K562 (cell line): ENCODE measurements at regions not wholly inside any gene's neighbourhood (a gene's known extent, or its start where the extent isn't known, plus 50 kb on each side); places are given as distances from the start of the nearest gene placed in this dataset.

Experiments
- ATAC-seq: fragments of 200-7000 bp; cut with Tn5 transposase; 3 replicates; pipeline ENCODE4 v1.9.1; 2020; ENCODE audit warnings: moderate library complexity
- BruUV-seq: library from RNA; stranded (reverse); fragments of 400-500 nt; replicated peaks from 2 replicates; lab custom pipeline; 2021; lab: Mats Ljungman, UMichigan
- CTCF ChIA-PET: fragments of 300-600 bp; formaldehyde crosslinking; extraction: SDS; loops from one replicate; lab custom pipeline; 2021; ENCODE audit warnings: low intra/inter-chr PET ratio; lab: Yijun Ruan, JAX
- POLR2A ChIA-PET: fragments of 300-600, 350-650 bp; sonication (Branson Sonifier 250); formaldehyde crosslinking; extraction: SDS; loops from one replicate; lab custom pipeline; 2021; ENCODE audit warnings: antibody characterized with exemption, inconsistent platforms; lab: Yijun Ruan, JAX
- DNase-seq, 4 experiments: peaks; one replicate each; pipeline versions ENCODE4 v3.0.0 to v3.0.0-alpha.2; 2011 to 2018; ENCODE audit warnings: low spot score in 3 of 4, mixed read lengths in 3 of 4; ENCODE audit errors: extremely low read depth in 1 of 4
- FAIRE-seq: peaks from 2 replicates; lab custom pipeline; 2011; peaks lifted over from hg19 to GRCh38; lab: Jason Lieb, UNC
- H2AFZ ChIP-seq: 2 replicates; pipeline ENCODE4 v1.6.0; 2011; ENCODE audit warnings: low read depth, low read length, control low read depth, inconsistent platforms
- H3K27ac ChIP-seq: fragments of 200-600 bp; 3 replicates; pipeline ENCODE4 v1.8.0; 2011; ENCODE audit warnings: low read depth, mild to moderate bottlenecking, control low read depth, inconsistent platforms, low read length, moderate library complexity, mixed read lengths; ENCODE audit errors: extremely low read depth
- H3K27me3 ChIP-seq, 2 experiments: fragments of 300-600 bp in 1 of 2; 2 replicates in 1 of 2; 3 replicates in 1 of 2; pipeline versions ENCODE4 v1.6.0 to v1.8.0; 2011; ENCODE audit warnings: inconsistent platforms in 2 of 2, low read length in 2 of 2, mild to moderate bottlenecking in 1 of 2, mixed read lengths in 1 of 2, moderate library complexity in 1 of 2; ENCODE audit not compliant: control insufficient read depth in 2 of 2, insufficient read depth in 2 of 2
- H3K36me3 ChIP-seq: fragments of 300-600 bp; 3 replicates; pipeline ENCODE4 v1.8.0; 2011; ENCODE audit warnings: mild to moderate bottlenecking, low read length, inconsistent platforms; ENCODE audit not compliant: control insufficient read depth, insufficient read depth
- H3K4me1 ChIP-seq, 2 experiments: fragments of 200-600 bp in 1 of 2; replicated peaks in 1 of 2; 2 replicates in 1 of 2; 3 replicates in 1 of 2; pipeline versions ENCODE4 v1.5.1 to v1.8.0; 2011; ENCODE audit warnings: inconsistent platforms in 2 of 2, low read length in 2 of 2, mild to moderate bottlenecking in 1 of 2, mixed read lengths in 1 of 2, moderate library complexity in 1 of 2; ENCODE audit not compliant: control insufficient read depth in 2 of 2, insufficient read depth in 2 of 2
- H3K4me2 ChIP-seq: 2 replicates; pipeline ENCODE4 v1.6.1; 2011; ENCODE audit warnings: low read length, control low read depth, inconsistent platforms, mixed read lengths; ENCODE audit not compliant: insufficient read depth
- H3K4me3 ChIP-seq: fragments of 200-600 bp; sonication (generic), shearing (Covaris generic); 2 replicates; pipeline ENCODE4 v1.5.1; 2016; ENCODE audit warnings: control low read depth, inconsistent platforms
- H3K79me2 ChIP-seq: fragments of 200-600 bp; 3 replicates; pipeline ENCODE4 v1.8.0; 2011; ENCODE audit warnings: low read length, inconsistent platforms; ENCODE audit not compliant: control insufficient read depth, insufficient read depth
- H3K9ac ChIP-seq, 2 experiments: 2 replicates each; pipeline versions ENCODE4 v1.6.0 to v1.6.1; 2011; ENCODE audit warnings: low read depth in 2 of 2, low read length in 2 of 2, control low read depth in 1 of 2, inconsistent platforms in 1 of 2, mild to moderate bottlenecking in 1 of 2, mixed read lengths in 1 of 2; ENCODE audit not compliant: insufficient read depth in 1 of 2
- H3K9me1 ChIP-seq: one replicate; pipeline ENCODE4 v1.6.0; 2011; ENCODE audit warnings: inconsistent platforms, mild to moderate bottlenecking, low read length, moderate library complexity; ENCODE audit not compliant: control insufficient read depth, insufficient read depth
- H3K9me3 ChIP-seq: replicated peaks from 2 replicates; pipeline ENCODE4 v1.5.1; 2011; ENCODE audit warnings: low read depth, low read length, inconsistent platforms; ENCODE audit not compliant: control insufficient read depth, insufficient read depth
- H4K20me1 ChIP-seq: replicated peaks from 2 replicates; pipeline ENCODE4 v1.6.1; 2011; ENCODE audit warnings: low read length, inconsistent platforms, mixed read lengths; ENCODE audit not compliant: control insufficient read depth, insufficient read depth
- BDP1 ChIP-seq: IDR thresholded peaks from 3 replicates; pipeline ENCODE4 v1.6.1; 2011; ENCODE audit not compliant: insufficient read length, insufficient read depth
- CBX8 ChIP-seq: fragments of 200-600 bp; sonication (generic); IDR thresholded peaks from 2 replicates; pipeline ENCODE4 v1.6.1; 2012; ENCODE audit warnings: borderline replicate concordance, mixed run types, low read depth, mild to moderate bottlenecking, moderate library complexity, mixed read lengths, low read length, control low read depth, inconsistent platforms; ENCODE audit not compliant: poor library complexity, severe bottlenecking; ENCODE audit errors: extremely low read depth
- CUX1 ChIP-seq: fragments of 200-800 bp; sonication (Bioruptor generic); IDR thresholded peaks from 2 replicates; pipeline ENCODE4 v1.6.1; 2016; ENCODE audit warnings: missing genetic modification characterization, missing compliant biosample characterization
- FIP1L1 ChIP-seq: fragments of 200-400 bp; formaldehyde crosslinking; IDR thresholded peaks from 2 replicates; pipeline ENCODE4 v1.6.1; 2018; ENCODE audit warnings: mild to moderate bottlenecking, low read depth, low read length; ENCODE audit not compliant: poor library complexity, severe bottlenecking
- NFE2 ChIP-seq: IDR thresholded peaks from 2 replicates; pipeline ENCODE4 v1.6.1; 2014; ENCODE audit warnings: antibody characterized with exemption, low read depth
- PHF21A ChIP-seq: fragments of 450-650 bp; IDR thresholded peaks from 2 replicates; pipeline ENCODE4 v1.6.1; 2017; ENCODE audit warnings: low read depth, borderline replicate concordance
- SMARCB1 ChIP-seq: IDR thresholded peaks from 2 replicates; pipeline ENCODE4 v1.6.1; 2011; ENCODE audit warnings: improper control_type of control experiment, low read depth; ENCODE audit not compliant: insufficient read length
- ZNF133 ChIP-seq: fragments of 250-450 bp; sonication (Bioruptor Pico); IDR thresholded peaks from 2 replicates; pipeline ENCODE4 v1.4.0; 2020; ENCODE audit warnings: mild to moderate bottlenecking
- ZNF444 ChIP-seq: fragments of 250-450 bp; sonication (Bioruptor Pico); IDR thresholded peaks from 2 replicates; pipeline ENCODE4 v1.4.0; 2020; ENCODE audit warnings: mild to moderate bottlenecking, moderate library complexity
- WGBS: fragments of 100-300 bp; shearing (Covaris generic); methylation state at CpG from one replicate; pipeline ENCODE4 v1.1.6; 2016; ENCODE audit warnings: low coverage, mixed read lengths; ENCODE audit not compliant: insufficient coverage; ENCODE audit errors: missing lambda C conversion rate; 5-methylcytosine and 5-hydroxymethylcytosine counted together
- in situ Hi-C: fragments of 300-500 bp; cut with MboI; formaldehyde crosslinking; loops from 4 replicates; pipeline ENCODE4 v1.15.0; 2018; ENCODE audit warnings: inconsistent platforms, mixed read lengths
- intact Hi-C: fragments of 100-400 bp; cut with micrococcal nuclease; formaldehyde crosslinking; loops from 2 replicates; pipeline ENCODE4 v1.14.2; 2022
- TF ChIP-seq, protein P1 (sequence below): fragments of 450-650 bp; formaldehyde crosslinking; IDR thresholded peaks from 2 replicates; pipeline ENCODE4 v1.4.0; 2022; ENCODE audit warnings: missing genetic modification characterization
- TF ChIP-seq, protein P2 (sequence below): fragments of 450-650 bp; IDR thresholded peaks from 2 replicates; pipeline ENCODE4 v1.6.1; 2016; ENCODE audit warnings: mild to moderate bottlenecking
- TF ChIP-seq, protein P3 (sequence below), 2 experiments: fragments of 450-650 bp; conservative IDR thresholded peaks; 2 replicates each; pipeline ENCODE4 v1.6.1; 2017; ENCODE audit warnings: mild to moderate bottlenecking in 2 of 2, moderate library complexity in 2 of 2

- no peaks in the 10 kb centered on the region for H3K4me1 ChIP-seq
- TF ChIP-seq FIP1L1 (no peak), ZNF444 (CRISPR knock-in tag) (no peak), PHF21A (no peak), CUX1 (CRISPR knock-in tag) (no peak), BDP1 (no peak), ZNF133 (CRISPR knock-in tag) (no peak), CBX8 (no peak), NFE2 (no peak), SMARCB1 (no peak)
- TF ChIP-seq, protein P1, sequence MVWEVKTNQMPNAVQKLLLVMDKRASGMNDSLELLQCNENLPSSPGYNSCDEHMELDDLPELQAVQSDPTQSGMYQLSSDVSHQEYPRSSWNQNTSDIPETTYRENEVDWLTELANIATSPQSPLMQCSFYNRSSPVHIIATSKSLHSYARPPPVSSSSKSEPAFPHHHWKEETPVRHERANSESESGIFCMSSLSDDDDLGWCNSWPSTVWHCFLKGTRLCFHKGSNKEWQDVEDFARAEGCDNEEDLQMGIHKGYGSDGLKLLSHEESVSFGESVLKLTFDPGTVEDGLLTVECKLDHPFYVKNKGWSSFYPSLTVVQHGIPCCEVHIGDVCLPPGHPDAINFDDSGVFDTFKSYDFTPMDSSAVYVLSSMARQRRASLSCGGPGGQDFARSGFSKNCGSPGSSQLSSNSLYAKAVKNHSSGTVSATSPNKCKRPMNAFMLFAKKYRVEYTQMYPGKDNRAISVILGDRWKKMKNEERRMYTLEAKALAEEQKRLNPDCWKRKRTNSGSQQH (CRISPR knock-in tag), result no peak
- TF ChIP-seq, protein P2, sequence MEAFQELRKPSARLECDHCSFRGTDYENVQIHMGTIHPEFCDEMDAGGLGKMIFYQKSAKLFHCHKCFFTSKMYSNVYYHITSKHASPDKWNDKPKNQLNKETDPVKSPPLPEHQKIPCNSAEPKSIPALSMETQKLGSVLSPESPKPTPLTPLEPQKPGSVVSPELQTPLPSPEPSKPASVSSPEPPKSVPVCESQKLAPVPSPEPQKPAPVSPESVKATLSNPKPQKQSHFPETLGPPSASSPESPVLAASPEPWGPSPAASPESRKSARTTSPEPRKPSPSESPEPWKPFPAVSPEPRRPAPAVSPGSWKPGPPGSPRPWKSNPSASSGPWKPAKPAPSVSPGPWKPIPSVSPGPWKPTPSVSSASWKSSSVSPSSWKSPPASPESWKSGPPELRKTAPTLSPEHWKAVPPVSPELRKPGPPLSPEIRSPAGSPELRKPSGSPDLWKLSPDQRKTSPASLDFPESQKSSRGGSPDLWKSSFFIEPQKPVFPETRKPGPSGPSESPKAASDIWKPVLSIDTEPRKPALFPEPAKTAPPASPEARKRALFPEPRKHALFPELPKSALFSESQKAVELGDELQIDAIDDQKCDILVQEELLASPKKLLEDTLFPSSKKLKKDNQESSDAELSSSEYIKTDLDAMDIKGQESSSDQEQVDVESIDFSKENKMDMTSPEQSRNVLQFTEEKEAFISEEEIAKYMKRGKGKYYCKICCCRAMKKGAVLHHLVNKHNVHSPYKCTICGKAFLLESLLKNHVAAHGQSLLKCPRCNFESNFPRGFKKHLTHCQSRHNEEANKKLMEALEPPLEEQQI, result no peak
- TF ChIP-seq, protein P3, sequence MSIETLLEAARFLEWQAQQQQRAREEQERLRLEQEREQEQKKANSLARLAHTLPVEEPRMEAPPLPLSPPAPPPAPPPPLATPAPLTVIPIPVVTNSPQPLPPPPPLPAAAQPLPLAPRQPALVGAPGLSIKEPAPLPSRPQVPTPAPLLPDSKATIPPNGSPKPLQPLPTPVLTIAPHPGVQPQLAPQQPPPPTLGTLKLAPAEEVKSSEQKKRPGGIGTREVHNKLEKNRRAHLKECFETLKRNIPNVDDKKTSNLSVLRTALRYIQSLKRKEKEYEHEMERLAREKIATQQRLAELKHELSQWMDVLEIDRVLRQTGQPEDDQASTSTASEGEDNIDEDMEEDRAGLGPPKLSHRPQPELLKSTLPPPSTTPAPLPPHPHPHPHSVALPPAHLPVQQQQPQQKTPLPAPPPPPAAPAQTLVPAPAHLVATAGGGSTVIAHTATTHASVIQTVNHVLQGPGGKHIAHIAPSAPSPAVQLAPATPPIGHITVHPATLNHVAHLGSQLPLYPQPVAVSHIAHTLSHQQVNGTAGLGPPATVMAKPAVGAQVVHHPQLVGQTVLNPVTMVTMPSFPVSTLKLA (conservative IDR thresholded peaks at IDR 0.05), result no peak
These were observed 67.1 kb downstream of the MRPL46 start for GRCh38 chr15:88400084-88400483.

More at GRCh38 chr15:88400084-88400483, 67.1 kb downstream of the MRPL46 start:
- H3K4me2 ChIP-seq, result no peak overlapping the region
- H3K9me1 ChIP-seq, result no peaks in the 10 kb centered on the region
- peaks cover 11 to 33% of the 10 kb centered on the region in 2 experiments for H3K27me3 ChIP-seq
- 1% methylated on average over 5 of the region's 5 CpGs for WGBS
- no peaks in the 10 kb centered on the region for H3K79me2 ChIP-seq
- in situ Hi-C loops (no loop called here), intact Hi-C loops (no loop called here)
- POLR2A ChIA-PET, result no interaction called here
- H3K36me3 ChIP-seq, result no peaks in the 10 kb centered on the region
- BruUV-seq, result no TSS peak
- H4K20me1 ChIP-seq, result no peaks in the 10 kb centered on the region
- CTCF ChIA-PET, result no interaction called here
- no peak for DNase-seq
- H3K4me3 ChIP-seq, result no peak overlapping the region
- H3K9ac ChIP-seq, result no peak overlapping the region
- H3K27ac ChIP-seq, result no peak overlapping the region
- H3K9me3 ChIP-seq, result no peaks in the 10 kb centered on the region
- no peak for ATAC-seq
- no peak overlapping the region for H2AFZ ChIP-seq
- no peak for FAIRE-seq
